GM21723 (cell line): ENCODE measurements at regions not wholly inside any gene's neighbourhood (a gene's known extent, or its start where the extent isn't known, plus 50 kb on each side); places are given as distances from the start of the nearest gene placed in this dataset.

ENCODE experiments used
- ATAC-seq: cut with Tn5 transposase; IDR thresholded peaks from one replicate; pipeline ENCODE4 v1.9.1; 2021; ENCODE audit warnings: mild to moderate bottlenecking, moderate library complexity; ENCODE audit not compliant: unreplicated experiment

- ATAC-seq = no peak
These were observed 167.6 kb downstream of the RND3 start for GRCh38 chr2:150319658-150320555.

- ATAC-seq = no peak
These were observed 168.4 kb downstream of the RND3 start for GRCh38 chr2:150319085-150319484.

- ATAC-seq = no peak
These were observed 175.2 kb downstream of the RND3 start for GRCh38 chr2:150312271-150312670.

- ATAC-seq = no peak
These were observed 178.0 kb downstream of the RND3 start for GRCh38 chr2:150309311-150310080.

- ATAC-seq = no peak
These were observed 180.2 kb downstream of the RND3 start for GRCh38 chr2:150307258-150307657.

GRCh38 chr2:150303281-150303680 lies 184.2 kb downstream of the RND3 start:
- ATAC-seq = no peak

- ATAC-seq = no peak
These were observed 188.7 kb downstream of the RND3 start for GRCh38 chr2:150298571-150299305.

GRCh38 chr2:150296770-150297546 lies 190.5 kb downstream of the RND3 start:
- ATAC-seq = no peak

- ATAC-seq = no peak
These were observed 191.9 kb downstream of the RND3 start for GRCh38 chr2:150295544-150295943.

GRCh38 chr2:150293771-150294170 lies 193.7 kb downstream of the RND3 start:
- no peak for ATAC-seq

GRCh38 chr2:150292807-150293206 lies 194.7 kb downstream of the RND3 start:
- ATAC-seq = no peak

- no peak for ATAC-seq
These were observed 195.3 kb downstream of the RND3 start for GRCh38 chr2:150292192-150292591.

GRCh38 chr2:150286730-150287362 lies 200.6 kb downstream of the RND3 start:
- no peak for ATAC-seq

GRCh38 chr2:150284116-150284515 lies 203.4 kb downstream of the RND3 start:
- ATAC-seq = no peak

- no peak for ATAC-seq
These were observed 204.6 kb downstream of the RND3 start for GRCh38 chr2:150282771-150283371.

GRCh38 chr2:150282357-150282756 lies 205.1 kb downstream of the RND3 start:
- no peak for ATAC-seq

- no peak for ATAC-seq
These were observed 207.2 kb downstream of the RND3 start for GRCh38 chr2:150280231-150280630.

GRCh38 chr2:150279686-150280085 lies 207.8 kb downstream of the RND3 start:
- ATAC-seq = no peak

GRCh38 chr2:150276737-150277136 lies 210.7 kb downstream of the RND3 start:
- ATAC-seq = no peak

GRCh38 chr2:150274108-150274507 lies 213.4 kb downstream of the RND3 start:
- no peak for ATAC-seq
